OCI-LY3 (cell line): ENCODE measurements at regions not wholly inside any gene's neighbourhood (a gene's known extent, or its start where the extent isn't known, plus 50 kb on each side); places are given as distances from the start of the nearest gene placed in this dataset.

Experiments
- CTCF ChIP-seq: fragments of 200-600, 300-600 bp; sonication (generic); IDR thresholded peaks from 2 replicates; pipeline ENCODE4 v1.5.1; 2014; ENCODE audit warnings: antibody characterized with exemption, low read length, low read depth
- EZH2phosphoT487 ChIP-seq: fragments of 200-600 bp; shearing (Covaris generic); IDR thresholded peaks from 2 replicates; pipeline ENCODE4 v1.6.1; 2018; ENCODE audit warnings: antibody characterized with exemption, mixed run types, low read depth

DNA sequence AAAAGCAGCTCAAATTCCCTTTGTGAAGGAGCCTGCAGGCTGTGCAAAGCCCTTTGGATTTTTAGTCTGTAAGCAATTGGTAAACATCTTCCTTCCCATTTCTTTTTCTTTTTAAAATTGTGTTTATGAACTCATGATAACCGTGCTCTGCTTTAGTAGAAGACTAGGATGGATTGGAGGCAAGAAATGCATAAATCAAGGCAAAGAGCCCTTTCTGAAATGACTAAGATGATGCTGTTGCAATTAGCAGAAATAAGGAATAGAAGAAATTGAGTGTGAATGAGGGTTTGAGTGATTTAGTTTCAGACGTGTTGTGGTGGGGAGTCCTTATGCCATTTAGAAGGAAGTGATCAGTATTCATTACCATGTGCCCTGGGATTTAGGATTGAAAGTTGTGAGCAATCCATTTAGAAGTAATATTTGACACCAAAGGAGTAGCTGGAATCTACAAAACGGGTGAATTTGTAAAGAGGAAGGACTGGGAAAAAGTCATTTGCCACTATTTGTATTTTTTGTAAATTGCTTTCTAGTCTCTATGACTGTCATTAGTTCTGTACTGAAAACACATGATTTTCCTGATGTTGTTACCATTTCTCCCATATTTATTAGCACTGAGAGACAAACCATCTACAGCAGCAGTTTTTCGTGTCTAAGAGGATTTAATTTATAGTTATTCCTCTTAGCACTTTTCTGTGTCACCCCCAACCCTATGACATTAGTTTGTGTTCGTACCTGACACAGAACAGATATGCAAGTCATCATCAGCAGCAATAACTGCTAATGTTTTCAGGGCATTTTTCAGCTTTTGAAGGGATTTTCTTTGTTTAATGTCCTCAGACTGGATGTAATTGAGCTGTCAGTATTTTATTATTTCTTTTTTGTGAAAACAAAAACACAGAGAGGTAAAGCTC is 265.0 kb downstream of the UTRN start:
- TF ChIP-seq CTCF (no peak), EZH2phosphoT487 (no peak)
